DND-41 (cell line): ENCODE measurements at regions not wholly inside any gene's neighbourhood (a gene's known extent, or its start where the extent isn't known, plus 50 kb on each side); places are given as distances from the start of the nearest gene placed in this dataset.

Experiments
- CTCF ChIP-seq: IDR thresholded peaks from 2 replicates; pipeline ENCODE4 v1.5.1; 2012; ENCODE audit warnings: borderline replicate concordance, low read length, moderate library complexity, mild to moderate bottlenecking; ENCODE audit not compliant: poor library complexity, severe bottlenecking; ENCODE audit errors: extremely low read depth
- EZH2 ChIP-seq: IDR thresholded peaks from 3 replicates; pipeline ENCODE4 v1.6.1; 2012; ENCODE audit warnings: borderline replicate concordance, low read depth, mild to moderate bottlenecking, moderate library complexity, low read length, inconsistent platforms; ENCODE audit not compliant: severe bottlenecking

- TF ChIP-seq CTCF (no peak), EZH2 (no peak)
Measured at GRCh38 chr5:166637295-166637694, 1654.2 kb upstream of the WWC1 start.
